HG03439 (cell line): ENCODE measurements at regions not wholly inside any gene's neighbourhood (a gene's known extent, or its start where the extent isn't known, plus 50 kb on each side); places are given as distances from the start of the nearest gene placed in this dataset.

Experiments
- ATAC-seq: cut with Tn5 transposase; IDR thresholded peaks from one replicate; pipeline ENCODE4 v1.9.1; 2021; ENCODE audit warnings: mild to moderate bottlenecking, moderate library complexity; ENCODE audit not compliant: unreplicated experiment

DNA sequence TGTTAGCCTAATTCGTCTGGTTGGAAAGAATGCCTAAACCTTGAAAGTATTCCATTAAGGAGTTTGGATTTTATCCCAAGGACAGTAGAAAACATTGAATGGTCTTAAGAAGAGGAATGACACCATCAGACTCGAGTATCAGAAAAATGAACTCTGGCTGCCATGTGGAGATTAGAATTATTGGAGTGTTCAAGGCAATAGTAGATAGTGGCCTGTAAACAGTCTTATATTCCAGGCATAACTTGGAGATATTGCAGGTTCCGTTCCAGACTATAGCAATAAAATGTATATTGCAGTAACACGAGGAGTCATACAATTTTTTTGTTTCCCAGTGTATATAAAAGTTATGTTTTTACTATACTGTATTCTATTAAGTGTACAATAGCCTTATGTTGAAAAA lies 130.9 kb downstream of the GDAP2 start:
- ATAC-seq: no peak

DNA sequence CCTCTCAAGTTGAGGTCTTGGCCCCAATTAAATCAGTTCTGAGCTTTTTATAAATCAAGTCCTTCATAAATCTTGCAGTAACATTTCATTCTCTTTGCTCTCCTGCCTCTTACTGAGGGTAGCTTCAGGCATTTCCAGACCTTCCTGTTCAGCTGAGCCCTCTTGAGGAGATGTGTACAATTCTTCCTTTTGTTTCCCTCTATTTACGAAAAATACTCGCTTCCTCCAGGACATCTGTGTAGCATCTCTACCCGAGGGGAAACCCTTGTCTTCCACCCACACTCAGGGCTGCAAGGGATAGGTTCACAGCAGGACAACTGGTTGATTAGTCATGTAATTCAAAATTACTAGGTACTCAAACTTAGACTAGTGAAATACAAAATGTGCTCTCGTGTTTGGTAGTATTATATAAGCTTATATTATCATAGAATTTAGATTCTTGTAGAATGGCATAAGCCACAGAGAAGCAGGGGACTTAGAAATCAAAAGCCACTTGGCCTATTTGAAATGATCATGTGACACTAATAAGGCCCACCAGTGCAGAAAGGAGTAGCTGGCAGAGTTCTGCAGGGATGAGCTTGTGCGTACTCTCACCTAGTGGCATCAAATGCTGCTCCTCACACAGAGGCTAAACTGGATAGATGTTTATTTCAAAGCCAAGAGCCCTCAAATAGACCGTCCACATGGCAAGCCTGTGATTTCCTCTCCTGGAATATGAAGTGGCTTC lies 126.7 kb downstream of the GDAP2 start:
- no peak for ATAC-seq

DNA sequence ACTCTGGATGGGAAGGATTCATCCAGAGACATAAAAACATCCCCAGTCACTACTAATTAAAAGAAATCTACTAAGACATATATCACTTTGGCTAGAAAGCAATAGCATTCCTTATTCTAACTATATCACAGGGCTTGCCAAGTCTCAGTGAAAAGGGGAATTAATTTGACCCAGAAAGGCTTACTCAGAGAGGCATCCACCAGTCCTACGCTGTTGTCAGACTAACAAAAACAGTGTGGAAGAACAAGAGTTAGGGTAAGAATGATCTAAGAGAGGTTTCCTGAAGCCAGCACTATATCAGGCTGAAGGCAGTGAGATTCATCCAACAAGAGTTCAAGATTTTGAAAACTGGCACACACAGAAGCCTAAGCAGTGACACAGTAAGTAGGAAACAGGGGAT lies 126.1 kb downstream of the GDAP2 start:
- no peak for ATAC-seq

DNA sequence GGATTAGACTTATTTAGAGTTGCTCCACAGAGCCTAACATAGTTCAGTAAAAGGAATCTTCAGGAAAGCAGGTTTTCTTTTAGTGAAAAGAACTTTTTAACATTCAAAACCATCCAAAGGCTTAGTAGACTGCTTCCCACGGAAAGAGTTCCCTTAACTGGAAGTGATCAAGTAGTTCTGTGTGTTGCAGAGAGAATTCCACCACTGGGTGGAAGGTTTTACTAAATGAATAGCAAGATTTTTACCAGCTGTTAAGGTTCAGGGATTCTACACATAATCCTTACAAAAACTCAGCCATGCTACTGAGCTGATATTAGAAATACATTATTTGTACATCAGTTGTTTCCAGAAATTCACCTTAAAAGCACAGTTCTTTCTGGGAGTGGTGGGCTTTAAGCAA lies 119.7 kb downstream of the GDAP2 start:
- no peak for ATAC-seq

DNA sequence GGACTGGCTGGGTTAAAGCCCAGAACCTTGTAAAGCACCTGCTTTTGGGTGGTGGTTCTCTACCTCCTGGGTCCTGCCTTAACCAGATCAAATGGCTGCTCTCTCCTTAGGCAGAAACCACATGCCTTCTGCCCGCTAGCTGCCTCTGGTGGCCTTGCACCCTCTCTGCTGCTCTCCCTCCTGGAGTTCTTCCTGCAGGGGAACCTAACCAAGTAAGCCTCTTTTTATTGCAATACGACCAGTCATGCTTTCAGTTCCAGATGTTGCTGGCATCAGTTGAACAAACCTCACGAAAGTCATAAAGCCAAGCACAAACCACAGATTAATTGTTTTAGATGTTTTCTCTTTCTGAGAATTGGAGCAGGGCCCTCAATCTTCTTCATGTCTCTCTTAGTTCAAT lies 118.9 kb downstream of the GDAP2 start:
- no peak for ATAC-seq

DNA sequence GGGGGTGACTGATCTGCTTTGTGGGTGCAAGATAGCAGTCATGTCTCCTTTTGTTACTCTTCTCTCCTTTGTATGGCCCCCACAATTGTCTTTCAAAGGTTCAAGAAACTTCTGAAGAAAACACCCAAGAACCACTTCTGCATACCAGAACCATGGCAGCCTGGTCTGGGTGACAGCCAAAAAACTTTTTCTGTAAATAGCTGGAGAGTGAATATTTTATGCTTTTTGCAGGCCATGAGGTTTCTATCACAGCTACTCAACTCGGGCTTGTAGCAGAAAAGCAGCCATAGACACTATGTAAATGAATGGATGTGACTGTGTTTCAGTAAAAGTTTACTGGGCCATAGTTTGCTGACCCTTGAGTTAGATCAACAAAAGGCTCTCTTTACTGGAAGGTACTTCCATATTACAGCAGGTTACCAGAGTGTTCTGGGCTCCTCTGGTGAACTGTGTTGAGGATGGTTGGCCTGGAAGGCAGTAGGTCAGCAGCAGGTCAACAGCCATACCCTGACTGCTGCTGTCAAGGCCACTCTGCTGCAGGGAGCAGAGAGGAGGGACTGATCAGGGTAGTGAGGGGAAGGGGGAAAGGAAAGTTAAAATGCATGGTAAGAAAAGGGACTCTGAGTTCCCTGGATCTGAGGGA lies 116.4 kb downstream of the GDAP2 start:
- no peak for ATAC-seq
